Aorta (tissue), 5 donors: ENCODE measurements at regions not wholly inside any gene's neighbourhood (a gene's known extent, or its start where the extent isn't known, plus 50 kb on each side); places are given as distances from the start of the nearest gene placed in this dataset.

Experiments
- ATAC-seq: fragments of 200-7000 bp; cut with Tn5 transposase; one replicate; pipeline ENCODE4 v1.9.1; 2022; ENCODE audit warnings: moderate library complexity; ENCODE audit not compliant: low FRiP score
- DNase-seq, 2 donors: peaks; one replicate each; pipeline ENCODE4 v3.0.0-alpha.2; 2020
- H3K27ac ChIP-seq, 2 donors: one replicate each; pipeline ENCODE4 v1.5.1; 2013; ENCODE audit warnings: low read length in 2 of 2, mild to moderate bottlenecking in 2 of 2, moderate library complexity in 2 of 2, control low read depth in 1 of 2, inconsistent platforms in 1 of 2, low read depth in 1 of 2
- H3K27me3 ChIP-seq, 2 donors: one replicate each; pipeline ENCODE4 v1.6.1; 2013; ENCODE audit warnings: control low read depth in 1 of 2, low read length in 1 of 2, mild to moderate bottlenecking in 1 of 2, moderate library complexity in 1 of 2; ENCODE audit not compliant: insufficient read depth in 2 of 2, control insufficient read depth in 1 of 2
- H3K36me3 ChIP-seq, 2 donors: one replicate each; pipeline ENCODE4 v1.6.1; 2013; ENCODE audit warnings: control low read depth in 1 of 2, low read length in 1 of 2, mild to moderate bottlenecking in 1 of 2; ENCODE audit not compliant: insufficient read depth in 2 of 2, control insufficient read depth in 1 of 2
- H3K4me1 ChIP-seq, 2 donors: one replicate each; pipeline ENCODE4 v1.6.1; 2013; ENCODE audit warnings: low read length in 2 of 2, control low read depth in 1 of 2, mild to moderate bottlenecking in 1 of 2, moderate library complexity in 1 of 2; ENCODE audit not compliant: insufficient read depth in 2 of 2, control insufficient read depth in 1 of 2
- H3K4me3 ChIP-seq, 2 donors: one replicate each; pipeline ENCODE4 v1.5.1; 2013; ENCODE audit warnings: low read length in 2 of 2, control low read depth in 1 of 2, mild to moderate bottlenecking in 1 of 2
- H3K9me3 ChIP-seq: one replicate; pipeline ENCODE4 v1.6.1; 2013; ENCODE audit warnings: mild to moderate bottlenecking, low read length; ENCODE audit not compliant: control insufficient read depth
- WGBS, 2 donors: extraction: QIAGEN DNeasy Blood & Tissue Kit; methylation state at CpG; one replicate each; pipeline ENCODE4 v1.1.7; 2013; 5-methylcytosine and 5-hydroxymethylcytosine counted together
- intact Hi-C, 2 donors: fragments of 100-400 bp; cut with DNase I; formaldehyde crosslinking; loops; one replicate each; pipeline versions ENCODE4 v1.14.2 to v1.15.0; 2022
- donor health status: healthy with polysubstance abuse.
- donor health status: Bipolar disorder and iron deficiency.
- donor health status: DM: no; HTN: no; CAD: no.
- donor health status: DM: no; HTN: no; CAD: no.
- donor health status: DM: yes; HTN: yes; CAD: no.

- H3K27me3 ChIP-seq = no peaks in the 10 kb centered on the region
- 0% methylated on average over 1 of the region's 1 CpG for WGBS, 2 donors
- no peak overlapping the region for H3K4me3 ChIP-seq
- no peak for ATAC-seq
- H3K27ac ChIP-seq = no peak overlapping the region
- DNase-seq = no peak
- H3K4me1 ChIP-seq = peaks cover 1 to 3% of the 10 kb centered on the region in 2 donors
- H3K36me3 ChIP-seq = no peaks in the 10 kb centered on the region
- intact Hi-C loops = no loop called here
- no peaks in the 10 kb centered on the region for H3K9me3 ChIP-seq
Measured at GRCh38 chr9:79809931-79810330, 238.2 kb downstream of the TLE4 start.

GRCh38 chr9:79809316-79809876, 237.6 kb downstream of the TLE4 start:
- H3K4me1 ChIP-seq = peaks cover 1 to 3% of the 10 kb centered on the region in 2 donors
- no peak for ATAC-seq
- no peak for DNase-seq
- 23 to 39% methylated on average over 2 of the region's 2 CpGs for WGBS, 2 donors
- no peaks in the 10 kb centered on the region for H3K27me3 ChIP-seq
- H3K9me3 ChIP-seq = no peaks in the 10 kb centered on the region
- no peak overlapping the region for H3K4me3 ChIP-seq
- no peak overlapping the region for H3K27ac ChIP-seq
- intact Hi-C loops = no loop called here
- no peaks in the 10 kb centered on the region for H3K36me3 ChIP-seq

GRCh38 chr9:79807971-79808370, 236.2 kb downstream of the TLE4 start:
- Histone ChIP-seq H3K4me1 (peaks cover 1 to 3% of the 10 kb centered on the region in 2 donors), H3K36me3 (no peaks in the 10 kb centered on the region), H3K9me3 (no peaks in the 10 kb centered on the region), H3K27me3 (no peaks in the 10 kb centered on the region), H3K4me3 (no peak overlapping the region), H3K27ac (no peak overlapping the region)
- intact Hi-C loops = no loop called here
- ATAC-seq (no peak), DNase-seq (no peak)
- 60 to 79% methylated on average over 2 of the region's 2 CpGs for WGBS, 2 donors

- H3K4me3 ChIP-seq = no peak overlapping the region
- H3K4me1 ChIP-seq = peaks cover 1 to 3% of the 10 kb centered on the region in 2 donors
- no peak for DNase-seq
- no peaks in the 10 kb centered on the region for H3K9me3 ChIP-seq
- no peak overlapping the region for H3K27ac ChIP-seq
- intact Hi-C loops = no loop called here
- WGBS, 2 donors = 57 to 60% methylated on average over 4 of the region's 4 CpGs
- H3K27me3 ChIP-seq = no peaks in the 10 kb centered on the region
- no peaks in the 10 kb centered on the region for H3K36me3 ChIP-seq
- no peak for ATAC-seq
Measured at GRCh38 chr9:79806086-79806485, 234.3 kb downstream of the TLE4 start.

- no peak for ATAC-seq
- Histone ChIP-seq H3K4me3 (no peak overlapping the region), H3K27ac (no peak overlapping the region), H3K9me3 (no peaks in the 10 kb centered on the region), H3K4me1 (peaks cover 3 to 6% of the 10 kb centered on the region in 2 donors), H3K36me3 (no peaks in the 10 kb centered on the region), H3K27me3 (no peaks in the 10 kb centered on the region)
- DNase-seq = no peak
- intact Hi-C loops = no loop called here
- 75 to 79% methylated on average over 3 of the region's 3 CpGs for WGBS, 2 donors
Measured at GRCh38 chr9:79801459-79801858, 229.7 kb downstream of the TLE4 start.

- intact Hi-C loops = no loop called here
- no peaks in the 10 kb centered on the region for H3K36me3 ChIP-seq
- no peak overlapping the region for H3K4me3 ChIP-seq
- 58 to 61% methylated on average over 1 of the region's 1 CpG for WGBS, 2 donors
- H3K4me1 ChIP-seq = peaks cover 3 to 6% of the 10 kb centered on the region in 2 donors
- no peaks in the 10 kb centered on the region for H3K9me3 ChIP-seq
- no peak overlapping the region for H3K27ac ChIP-seq
- peak; percentile 67 for ATAC-seq
- no peak for DNase-seq
- H3K27me3 ChIP-seq = no peaks in the 10 kb centered on the region
Measured at GRCh38 chr9:79800578-79800977, 228.8 kb downstream of the TLE4 start.

GRCh38 chr9:79799691-79800335, 228.0 kb downstream of the TLE4 start:
- Histone ChIP-seq H3K4me1 (peaks cover 3 to 6% of the 10 kb centered on the region in 2 donors), H3K9me3 (no peaks in the 10 kb centered on the region), H3K27ac (no peak overlapping the region), H3K4me3 (no peak overlapping the region), H3K36me3 (no peaks in the 10 kb centered on the region), H3K27me3 (no peaks in the 10 kb centered on the region)
- DNase-seq (no peak), ATAC-seq (no peak)
- intact Hi-C loops = no loop called here
- WGBS, 2 donors = 8 to 10% methylated on average over 6 of the region's 6 CpGs

GRCh38 chr9:79798450-79798849, 226.7 kb downstream of the TLE4 start:
- H3K27ac ChIP-seq = no peak overlapping the region
- no peaks in the 10 kb centered on the region for H3K27me3 ChIP-seq
- DNase-seq (no peak), ATAC-seq (no peak)
- H3K4me1 ChIP-seq = peaks cover 3 to 6% of the 10 kb centered on the region in 2 donors
- no peak overlapping the region for H3K4me3 ChIP-seq
- intact Hi-C loops = no loop called here
- no peaks in the 10 kb centered on the region for H3K9me3 ChIP-seq
- H3K36me3 ChIP-seq = no peaks in the 10 kb centered on the region
- WGBS, 2 donors = 94 to 95% methylated on average over 3 of the region's 3 CpGs

- 79 to 83% methylated on average over 3 of the region's 3 CpGs for WGBS, 2 donors
- Histone ChIP-seq H3K27ac (no peak overlapping the region), H3K4me3 (no peak overlapping the region), H3K9me3 (no peaks in the 10 kb centered on the region), H3K4me1 (peaks cover 3 to 6% of the 10 kb centered on the region in 2 donors), H3K27me3 (no peaks in the 10 kb centered on the region), H3K36me3 (no peaks in the 10 kb centered on the region)
- DNase-seq (no peak), ATAC-seq (no peak)
- intact Hi-C loops = no loop called here
Measured at GRCh38 chr9:79796411-79796810, 224.6 kb downstream of the TLE4 start.
